ENCODE measurements at regions not wholly inside any gene's neighbourhood (a gene's known extent, or its start where the extent isn't known, plus 50 kb on each side); places are given as distances from the start of the nearest gene placed in this dataset.

DNA sequence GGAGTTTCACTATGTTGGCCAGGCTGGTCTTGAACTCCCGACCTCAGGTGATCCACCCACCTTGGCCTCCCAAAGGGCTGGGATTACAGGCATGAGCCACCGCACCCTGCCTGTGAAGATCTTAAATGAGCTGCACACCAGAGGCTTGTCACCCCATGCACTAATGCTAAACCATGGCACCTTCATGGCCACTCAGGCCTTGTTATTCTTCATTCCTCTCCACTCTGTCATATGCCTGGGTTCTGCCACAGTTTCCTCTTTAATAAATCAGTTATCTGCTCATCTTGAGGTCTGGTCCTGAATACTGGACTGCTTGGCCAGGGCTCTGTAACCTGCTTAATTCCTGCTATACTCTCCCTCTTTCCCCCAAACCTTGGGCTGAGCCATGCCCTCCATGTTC is 104.3 kb upstream of the FOXN2 start:
- TF ChIP-seq CTCF (IDR thresholded peaks at IDR 0.05) = no peak
- TF ChIP-seq POLR2A (IDR thresholded peaks at IDR 0.05) = no peak
- TF ChIP-seq EP300 (IDR thresholded peaks at IDR 0.05) = no peak
- TF ChIP-seq POLR2AphosphoS5 (IDR thresholded peaks at IDR 0.05) = no peak

Measured in stomach (tissue), 4 donors.